Activated CD8-positive, alpha-beta memory T cell treated with anti-CD3 and anti-CD28 coated beads, Interleukin-2, amount 50 U/mL, for 4 hours (primary cell): ENCODE measurements at regions not wholly inside any gene's neighbourhood (a gene's known extent, or its start where the extent isn't known, plus 50 kb on each side); places are given as distances from the start of the nearest gene placed in this dataset.

Experiments
- DNase-seq: peaks from one replicate; pipeline ENCODE4 v3.0.0-alpha.2; 2020

DNA sequence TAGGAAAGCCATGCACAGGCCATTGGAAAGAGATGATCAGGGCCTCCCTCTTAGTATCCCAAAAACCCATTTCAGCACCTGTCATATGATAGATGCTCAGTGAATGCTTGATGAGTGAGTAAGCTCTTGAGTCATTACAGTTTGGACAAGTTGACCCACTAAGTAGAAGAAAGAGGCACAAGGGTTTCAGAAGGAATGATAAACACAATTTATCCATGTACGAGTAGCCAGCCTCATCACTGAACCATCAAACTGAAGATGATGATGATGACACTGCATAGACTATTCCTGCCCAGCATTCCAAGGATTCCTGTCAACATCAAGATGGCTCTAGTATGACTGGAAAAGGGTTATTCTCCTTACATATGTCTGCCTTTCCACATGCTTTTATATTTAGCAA lies 596.0 kb downstream of the BCL11A start:
- DNase-seq = no peak

GRCh38 chr2:59956981-59957380 lies 596.5 kb downstream of the BCL11A start:
- no peak for DNase-seq

GRCh38 chr2:59947917-59948541 lies 605.4 kb downstream of the BCL11A start:
- no peak for DNase-seq

- DNase-seq = no peak
These were observed 606.2 kb downstream of the BCL11A start for GRCh38 chr2:59947209-59947608.

DNA sequence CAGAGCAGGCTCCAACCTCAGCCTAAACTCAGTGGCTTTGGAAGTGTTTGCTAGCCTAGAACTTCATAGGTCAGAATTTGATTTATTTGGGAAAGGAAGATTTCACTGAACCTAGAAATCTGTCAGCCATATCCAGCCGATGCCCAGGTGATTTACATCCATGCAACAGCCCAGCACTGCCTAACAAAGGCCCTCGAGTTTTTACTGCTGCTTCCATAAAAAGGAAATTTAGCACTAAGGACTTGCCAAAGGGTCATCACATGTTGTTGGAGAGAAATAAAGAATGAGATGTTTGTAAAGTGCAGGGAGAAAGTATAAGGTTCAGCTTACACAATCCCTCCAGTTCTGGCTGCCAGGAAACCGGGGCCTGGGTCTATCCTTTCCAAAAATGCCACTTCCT lies 614.2 kb downstream of the BCL11A start:
- DNase-seq = no peak

- no peak for DNase-seq
These were observed 615.3 kb downstream of the BCL11A start for GRCh38 chr2:59938181-59938580.

GRCh38 chr2:59936048-59936447 lies 617.4 kb downstream of the BCL11A start:
- DNase-seq = no peak

- DNase-seq = no peak
These were observed 618.4 kb downstream of the BCL11A start for GRCh38 chr2:59935005-59935404.

DNA sequence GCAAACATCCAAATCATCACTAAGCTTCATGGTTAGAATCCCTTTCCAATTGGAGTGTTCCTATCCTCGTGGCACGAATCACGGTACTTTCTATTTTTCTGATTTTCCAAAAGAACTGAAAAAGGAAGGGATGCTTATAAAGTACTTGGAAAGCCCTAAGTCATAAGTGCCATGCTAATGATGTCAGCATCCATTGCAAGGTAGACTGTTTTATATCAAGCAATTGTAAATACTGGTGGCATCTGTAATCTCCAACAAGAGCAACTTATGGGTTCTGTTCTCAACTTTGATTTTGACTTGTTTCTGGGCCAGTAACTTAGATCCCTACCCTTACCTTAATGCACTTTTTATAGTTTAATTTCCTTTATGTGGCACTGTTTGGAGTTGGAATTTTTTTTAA lies 619.5 kb downstream of the BCL11A start:
- no peak for DNase-seq

DNA sequence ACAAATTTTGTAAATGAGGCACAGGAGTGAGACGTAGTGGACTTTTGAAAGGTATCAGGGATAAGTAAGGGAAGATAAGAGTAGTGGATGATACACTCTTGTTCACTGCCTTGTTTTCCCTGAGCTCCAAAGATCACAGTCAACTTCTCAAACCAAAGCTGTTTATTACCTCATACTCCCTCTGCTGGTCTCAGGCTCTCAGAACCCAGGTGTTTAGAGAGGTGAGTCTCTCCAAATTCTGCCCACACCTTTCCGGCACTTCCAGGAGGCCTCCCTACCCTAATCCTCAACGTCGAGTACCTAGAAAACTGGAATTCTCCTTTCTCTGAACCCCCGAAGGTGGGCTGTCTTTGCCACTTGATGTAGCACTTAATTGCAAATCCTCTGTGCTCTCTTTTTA lies 621.1 kb downstream of the BCL11A start:
- no peak for DNase-seq

- no peak for DNase-seq
These were observed 623.0 kb downstream of the BCL11A start for GRCh38 chr2:59930430-59930829.

DNA sequence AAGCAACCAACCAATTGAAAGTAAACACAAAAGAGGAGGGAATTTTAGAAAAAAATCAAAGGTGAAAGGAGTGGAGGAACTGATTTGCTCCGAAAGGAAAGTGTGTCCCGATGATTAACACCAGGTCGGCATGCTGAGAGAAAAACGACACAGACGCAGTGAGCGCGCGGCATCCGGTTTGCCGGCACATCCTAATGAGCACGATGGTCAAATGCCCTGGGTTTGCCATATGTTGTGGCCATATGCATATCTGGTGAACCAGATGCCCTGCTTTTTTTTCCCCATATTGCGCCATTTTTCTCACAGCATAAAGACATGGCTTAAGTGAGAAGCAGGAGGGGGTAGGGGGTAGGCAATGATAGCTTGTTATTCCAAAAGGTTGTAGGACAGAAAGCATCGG lies 626.7 kb downstream of the BCL11A start:
- DNase-seq = no peak

GRCh38 chr2:59925321-59925720 lies 628.1 kb downstream of the BCL11A start:
- DNase-seq = no peak

- DNase-seq = no peak
These were observed 629.1 kb downstream of the BCL11A start for GRCh38 chr2:59924346-59924745.

GRCh38 chr2:59922450-59922849 lies 631.0 kb downstream of the BCL11A start:
- DNase-seq = no peak

GRCh38 chr2:59921743-59922142 lies 631.7 kb downstream of the BCL11A start:
- DNase-seq = no peak

DNA sequence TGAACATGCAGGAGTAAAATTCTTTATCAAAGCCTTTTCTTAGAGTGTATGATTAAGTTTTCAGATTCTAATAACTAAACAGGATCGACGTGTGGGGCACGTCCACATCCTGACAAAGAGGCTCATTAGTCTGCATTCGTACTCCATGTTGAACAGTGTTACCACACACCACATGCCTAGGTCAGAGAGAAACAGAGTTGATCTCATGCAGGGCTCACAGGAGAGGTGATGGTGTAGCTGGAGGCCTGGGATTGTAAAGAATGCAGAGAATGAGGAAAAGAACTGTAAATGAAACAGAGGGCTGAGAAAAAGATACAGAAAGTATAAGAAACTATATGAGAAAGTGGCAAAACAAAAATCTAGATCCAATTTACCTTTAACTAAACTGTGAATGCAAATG lies 632.5 kb downstream of the BCL11A start:
- DNase-seq = no peak

GRCh38 chr2:59920307-59920706 lies 633.1 kb downstream of the BCL11A start:
- no peak for DNase-seq

DNA sequence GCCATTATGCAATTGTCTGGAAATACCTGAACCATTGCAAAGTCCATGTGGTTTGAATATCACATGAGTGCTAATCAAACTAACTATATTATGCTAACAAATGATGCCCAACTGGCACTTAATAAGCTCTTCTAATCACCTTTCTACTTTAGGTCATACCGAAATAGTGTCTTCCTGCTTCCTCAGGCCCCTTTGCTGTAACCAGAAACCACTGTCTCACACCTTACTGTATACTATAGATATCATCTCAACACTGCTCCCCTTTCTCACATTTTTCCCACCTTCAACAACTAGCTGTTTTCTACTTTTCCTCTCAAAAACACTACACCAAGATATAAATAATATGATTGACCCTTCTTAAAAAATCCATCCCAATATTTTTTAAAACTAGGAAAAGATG lies 633.9 kb downstream of the BCL11A start:
- no peak for DNase-seq

- no peak for DNase-seq
These were observed 641.4 kb downstream of the BCL11A start for GRCh38 chr2:59912042-59912441.

- no peak for DNase-seq
These were observed 643.3 kb downstream of the BCL11A start for GRCh38 chr2:59910166-59910565.

- DNase-seq = no peak
These were observed 644.3 kb downstream of the BCL11A start for GRCh38 chr2:59909147-59909546.

GRCh38 chr2:59905731-59906130 lies 647.7 kb downstream of the BCL11A start:
- DNase-seq = no peak

GRCh38 chr2:59903994-59904544 lies 649.4 kb downstream of the BCL11A start:
- DNase-seq = no peak

GRCh38 chr2:59900728-59901452 lies 652.6 kb downstream of the BCL11A start:
- DNase-seq = no peak
